IPS-NIHi7 (cell line): ENCODE measurements at regions not wholly inside any gene's neighbourhood (a gene's known extent, or its start where the extent isn't known, plus 50 kb on each side); places are given as distances from the start of the nearest gene placed in this dataset.

Source experiments
- DNase-seq: peaks from one replicate; pipeline ENCODE4 v3.0.0; 2012; ENCODE audit warnings: mixed read lengths; ENCODE audit errors: extremely low spot score

DNA sequence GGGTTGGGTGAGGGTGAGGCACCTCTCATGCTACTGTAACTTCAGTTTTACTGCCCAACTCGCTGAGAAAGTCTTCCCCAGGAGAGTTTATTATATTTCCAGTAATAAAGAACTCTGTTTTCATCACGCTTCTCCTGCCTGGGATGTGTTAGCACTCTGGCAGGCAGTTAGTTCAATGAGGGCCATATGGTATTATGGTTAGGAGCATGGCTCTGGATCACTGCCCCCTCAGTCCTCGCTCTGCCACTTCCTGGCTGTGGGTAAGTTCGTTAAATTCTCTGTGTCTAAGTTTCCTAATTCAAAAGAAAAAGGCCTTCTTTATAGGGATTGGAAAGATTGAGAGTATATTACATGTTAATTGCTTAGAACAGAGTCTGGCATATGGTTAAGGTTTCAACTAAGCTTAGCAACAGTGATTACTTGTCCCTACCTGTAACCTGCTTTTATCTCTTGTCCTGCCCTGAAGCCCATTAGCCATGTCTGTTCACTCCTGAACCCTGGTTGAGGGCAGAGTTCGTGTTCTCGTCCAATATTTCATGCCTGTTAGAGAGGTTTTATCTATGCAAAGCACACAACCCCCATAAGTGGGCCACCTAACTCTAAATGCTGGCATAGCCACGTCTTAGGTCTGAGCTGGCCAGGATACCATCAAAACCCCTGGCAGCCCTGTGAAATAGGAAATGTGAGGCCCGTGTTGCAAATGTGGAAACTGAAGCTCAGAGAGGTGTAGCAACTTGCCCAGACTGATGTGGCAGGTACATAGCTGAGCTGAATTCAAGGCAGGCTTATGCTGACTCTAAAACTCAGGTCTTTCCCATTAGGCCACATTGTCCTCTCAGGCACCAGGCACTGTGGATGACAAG, 342.5 kb upstream of the JARID2 start:
- DNase-seq, result no peak

DNA sequence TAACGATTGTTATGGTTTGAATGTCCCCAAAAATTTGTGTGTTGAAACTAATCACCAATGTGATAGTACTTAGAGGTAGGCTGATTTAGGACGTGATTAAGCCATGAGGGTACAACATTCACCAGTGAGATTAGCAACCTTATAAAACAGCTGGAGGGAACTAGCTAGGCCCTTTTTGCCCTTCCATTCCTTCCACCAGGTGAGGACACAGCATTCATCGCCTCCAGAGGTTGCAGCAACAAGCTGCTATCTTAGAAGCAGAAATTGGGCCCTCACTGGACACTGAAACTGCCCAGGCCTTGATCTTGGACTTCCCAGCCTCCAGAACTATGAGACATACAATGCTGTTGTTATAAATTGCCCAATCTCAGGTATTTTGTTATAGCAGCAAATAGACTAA, 340.7 kb upstream of the JARID2 start:
- DNase-seq, result no peak

DNA sequence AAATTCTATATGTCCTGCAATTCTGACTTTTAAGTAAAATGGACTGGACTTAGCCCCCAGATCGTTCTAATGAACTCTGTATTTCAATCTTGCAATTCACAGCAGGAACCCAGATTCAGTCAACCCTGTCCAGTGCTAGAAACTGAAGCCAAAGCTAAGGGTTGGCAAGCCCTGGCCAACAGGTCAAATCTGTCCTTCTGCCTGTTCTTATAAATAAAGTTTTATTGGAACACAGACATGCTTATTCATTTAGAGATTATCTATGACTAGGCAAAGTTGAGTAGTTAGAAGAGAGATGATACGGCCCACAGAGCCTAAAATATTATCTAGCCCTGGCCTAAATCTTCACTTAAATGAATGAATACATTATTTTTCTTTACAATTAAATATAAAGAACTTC, 339.2 kb upstream of the JARID2 start:
- no peak for DNase-seq

DNA sequence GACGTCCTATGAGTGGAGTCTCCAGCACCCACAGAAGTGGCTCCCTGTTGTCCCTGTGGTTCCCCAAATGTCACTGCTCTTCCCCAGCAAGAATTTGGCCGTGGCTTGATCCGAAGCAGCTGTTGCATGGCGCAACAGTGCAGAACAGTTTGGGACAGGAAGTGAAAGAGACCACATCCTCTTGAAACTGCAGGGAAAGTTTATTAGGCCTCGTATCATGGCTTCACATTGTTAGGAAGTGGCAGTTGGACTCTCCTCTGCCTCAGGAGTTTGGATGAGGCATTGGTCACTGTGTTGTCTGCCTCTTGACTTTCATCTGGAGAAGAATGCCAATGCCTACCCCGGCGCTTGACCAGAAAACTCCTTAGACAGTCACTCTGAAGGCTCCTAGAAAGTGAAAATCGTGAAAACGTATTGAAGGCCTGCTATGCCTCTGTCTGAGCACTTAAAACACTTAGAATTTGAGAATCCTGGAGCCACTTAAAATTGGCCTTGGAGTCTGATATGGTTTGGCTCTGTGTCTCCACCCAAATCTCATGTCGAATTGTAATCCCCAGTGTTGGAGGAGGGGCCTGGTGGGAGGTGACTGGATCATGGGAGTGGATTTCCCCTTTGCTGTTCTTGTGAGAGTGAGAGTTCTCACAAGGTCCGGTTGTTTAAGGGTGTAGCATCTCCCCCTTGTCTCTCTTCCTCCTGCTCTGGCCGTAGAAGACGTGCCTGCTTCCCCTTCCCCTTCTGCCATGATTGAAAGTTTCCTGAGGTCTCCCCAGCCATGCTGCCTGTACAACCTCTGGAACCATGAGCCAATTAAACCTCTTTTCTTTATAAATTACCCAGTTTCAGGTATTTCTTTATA, 334.9 kb upstream of the JARID2 start:
- no peak for DNase-seq

DNA sequence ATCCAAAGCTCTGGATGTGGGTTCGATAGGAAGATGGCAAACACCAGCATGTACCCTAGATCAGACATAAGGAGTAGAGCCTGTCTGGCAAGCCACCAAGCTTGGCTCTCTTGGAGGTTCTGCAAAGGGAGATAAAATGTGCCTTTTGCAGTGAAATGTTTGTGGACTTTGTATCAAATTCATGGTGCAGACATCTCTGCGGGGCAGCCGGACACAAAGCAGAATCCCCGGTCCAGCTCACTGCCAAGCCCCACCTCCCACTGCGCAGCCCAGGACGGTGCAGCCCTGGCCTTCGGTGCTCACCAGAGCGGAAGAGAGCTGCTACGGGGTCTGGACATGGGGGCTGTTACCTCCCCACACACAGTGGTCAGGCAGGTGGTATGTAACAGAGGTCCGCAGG, 333.6 kb upstream of the JARID2 start:
- DNase-seq, result no peak

DNA sequence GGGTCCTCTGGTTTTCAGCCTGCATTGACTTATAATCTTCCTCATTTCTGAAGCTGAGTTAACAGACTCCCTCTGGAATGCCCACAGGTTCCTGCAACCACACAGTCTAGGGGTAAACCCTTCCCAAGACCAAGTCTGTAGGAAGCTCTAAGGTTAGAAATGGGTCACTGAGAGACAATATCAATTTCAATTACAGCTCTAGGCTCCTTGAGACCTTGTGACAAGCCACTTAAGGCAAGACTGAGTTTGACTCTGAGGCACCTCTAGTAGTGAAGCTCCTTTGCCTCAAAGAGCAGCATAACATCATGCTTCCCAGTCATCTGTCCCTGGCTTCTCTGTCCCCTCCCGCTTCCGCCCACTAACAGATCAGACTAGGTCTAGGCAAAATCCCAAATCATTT, 333.2 kb upstream of the JARID2 start:
- no peak for DNase-seq

DNA sequence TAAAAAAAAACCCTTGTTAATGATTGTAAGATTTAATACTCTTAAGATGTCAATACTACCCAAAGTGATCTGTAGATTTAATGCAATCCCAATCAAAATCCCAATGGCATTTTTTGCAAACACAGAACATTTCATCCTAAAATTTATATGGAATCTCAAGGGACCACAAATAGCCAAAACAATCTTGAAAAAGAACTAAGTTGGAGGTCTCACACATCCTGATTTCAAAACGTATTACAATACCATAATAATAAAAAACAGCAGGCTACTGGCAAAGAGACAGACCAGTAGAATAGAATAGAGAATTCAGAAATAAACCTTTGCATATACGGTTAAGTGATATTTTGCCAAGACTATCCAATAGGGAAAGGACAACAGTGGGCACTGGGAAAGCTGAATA, 331.9 kb upstream of the JARID2 start:
- no peak for DNase-seq

DNA sequence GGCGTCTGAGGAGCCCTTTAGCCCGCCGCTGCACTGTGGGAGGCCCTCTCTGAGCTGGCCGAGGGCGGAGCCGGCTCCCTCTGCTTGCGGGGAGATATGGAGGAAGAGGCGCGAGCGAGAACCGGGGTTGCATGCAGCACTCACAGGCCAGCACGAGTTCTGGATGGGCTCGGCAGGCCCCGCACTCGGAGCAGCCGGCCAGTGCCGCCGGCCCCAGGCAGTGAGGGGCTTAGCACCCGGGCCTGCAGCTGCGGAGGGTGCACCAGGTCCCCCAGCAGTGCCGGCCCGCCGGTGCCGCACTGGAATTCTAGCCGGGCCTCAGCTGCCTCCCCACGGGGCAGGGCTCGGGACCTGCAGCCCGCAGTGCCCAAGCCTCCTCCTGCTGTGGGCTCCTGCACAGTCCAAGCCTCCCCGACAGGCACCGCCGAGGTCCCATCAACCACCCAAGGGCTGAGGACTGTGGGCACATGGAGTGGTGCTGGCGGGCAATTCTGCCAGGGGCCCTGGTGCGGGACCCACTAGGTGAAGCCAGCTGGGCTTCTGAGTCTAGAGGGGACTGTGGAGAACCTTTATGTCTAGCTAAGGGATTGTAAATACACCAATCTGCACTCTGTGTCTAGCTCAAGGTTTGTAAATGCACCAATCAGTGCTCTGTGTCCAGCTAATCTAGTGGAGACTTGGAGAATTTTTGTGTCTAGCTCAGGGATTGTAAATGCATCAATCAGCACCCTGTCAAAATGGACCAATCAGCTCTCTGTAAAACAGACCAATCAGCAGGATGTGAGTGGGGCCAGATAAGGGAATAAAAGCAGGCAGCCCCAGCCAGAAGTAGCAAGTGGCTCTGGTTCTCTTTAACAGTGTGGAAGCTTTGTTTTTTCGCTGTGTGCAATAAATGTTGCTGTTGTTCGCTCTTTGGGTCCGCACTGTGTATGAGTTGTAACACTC, 329.7 kb upstream of the JARID2 start:
- DNase-seq, result no peak

DNA sequence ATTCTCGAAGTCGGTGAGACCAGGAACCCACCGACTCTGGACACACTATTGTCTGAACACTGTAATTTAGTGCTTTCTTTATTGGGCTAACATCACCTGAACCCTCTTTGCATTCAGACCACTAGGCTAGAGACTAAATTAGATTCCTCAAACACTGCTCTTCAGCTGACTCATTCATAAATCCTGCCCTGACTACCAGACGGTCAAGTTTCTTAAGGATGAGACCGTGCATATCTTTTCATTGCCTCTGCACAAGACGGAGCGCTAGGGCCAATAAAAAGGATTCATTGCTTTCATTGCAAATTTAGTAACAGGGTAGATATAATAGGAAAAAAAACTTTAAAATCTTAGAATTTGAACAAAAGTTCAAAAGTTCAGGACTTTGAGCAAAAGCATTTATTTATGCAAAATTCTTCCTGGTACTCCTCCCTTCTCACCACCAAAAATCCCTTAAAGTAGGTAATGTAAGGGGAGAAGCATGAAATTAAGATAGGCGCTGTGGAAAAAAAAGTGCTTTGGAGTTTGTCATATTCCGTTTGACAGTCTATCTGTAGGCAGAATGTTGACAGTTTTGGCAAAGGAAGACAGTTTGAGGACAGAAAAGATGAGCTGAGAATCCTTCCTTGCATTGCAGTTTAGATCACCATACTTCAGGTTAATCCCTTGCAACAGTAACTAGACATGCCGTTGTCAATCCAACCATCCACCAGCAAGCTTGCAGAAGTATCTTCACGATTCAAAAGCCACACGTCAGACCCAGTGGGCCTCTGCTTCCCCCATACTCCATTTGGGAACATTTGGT, 328.6 kb upstream of the JARID2 start:
- no peak for DNase-seq

DNA sequence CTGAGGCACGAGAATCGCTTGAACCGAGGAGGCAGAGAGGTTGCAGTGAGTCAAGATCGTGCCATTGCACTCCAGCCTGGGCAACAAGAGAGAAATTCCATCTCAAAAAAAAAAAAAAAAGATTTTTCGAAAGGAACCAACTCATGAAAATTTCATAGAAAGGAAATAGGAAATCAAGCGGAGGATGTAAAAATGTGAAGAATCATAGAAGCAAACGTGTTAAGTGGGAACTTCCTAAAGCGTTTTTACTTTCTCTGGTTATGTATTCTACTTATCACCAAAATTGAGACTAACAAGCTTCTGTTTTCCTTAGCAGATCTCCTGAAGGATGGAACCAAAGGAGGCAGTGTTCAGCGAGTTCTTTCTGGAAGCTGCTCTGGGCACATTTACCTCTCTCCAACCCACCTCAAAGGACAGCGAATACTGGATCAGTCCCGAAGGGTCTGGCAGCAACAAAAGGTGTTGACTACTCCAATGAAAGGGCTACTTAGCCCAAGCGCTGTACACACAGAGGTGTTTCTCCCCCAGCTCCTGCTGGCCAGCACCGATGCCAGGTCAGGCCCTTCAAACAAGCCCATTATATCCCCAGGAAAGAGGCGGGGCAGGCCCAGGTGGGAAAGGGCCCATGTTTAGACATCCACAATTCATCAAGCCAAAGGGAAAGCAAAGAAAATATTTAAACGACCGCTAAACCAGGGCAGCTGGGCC, 327.5 kb upstream of the JARID2 start:
- DNase-seq, result no peak

DNA sequence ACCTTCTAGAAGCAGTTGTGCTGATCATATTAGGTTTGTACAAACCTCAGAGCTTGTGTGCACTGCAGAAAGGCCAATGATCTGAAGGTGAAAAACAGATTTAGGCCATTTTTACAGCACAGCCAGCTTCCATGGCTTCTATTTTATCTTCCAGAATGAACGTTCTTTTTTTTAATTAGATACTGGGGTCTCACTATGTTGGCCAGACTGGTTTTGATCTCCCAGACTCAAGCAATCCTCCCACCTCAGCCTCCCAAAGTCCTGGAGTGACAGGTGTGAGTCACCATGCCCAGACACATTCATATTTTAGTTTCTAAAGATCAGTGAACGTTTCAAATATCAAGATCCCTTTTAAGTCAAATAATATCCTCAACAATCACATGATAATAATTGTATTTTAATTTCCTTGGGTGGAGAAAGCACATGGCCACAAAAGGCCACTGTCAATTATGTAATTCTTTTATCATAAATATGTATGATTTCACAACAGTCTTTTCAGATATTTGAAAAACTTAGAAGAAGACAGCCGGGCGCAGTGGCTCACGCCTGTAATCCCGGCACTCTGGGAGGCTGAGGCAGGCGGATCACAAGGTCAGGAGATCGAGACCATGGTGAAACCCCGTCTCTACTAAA, 326.7 kb upstream of the JARID2 start:
- DNase-seq, result no peak

DNA sequence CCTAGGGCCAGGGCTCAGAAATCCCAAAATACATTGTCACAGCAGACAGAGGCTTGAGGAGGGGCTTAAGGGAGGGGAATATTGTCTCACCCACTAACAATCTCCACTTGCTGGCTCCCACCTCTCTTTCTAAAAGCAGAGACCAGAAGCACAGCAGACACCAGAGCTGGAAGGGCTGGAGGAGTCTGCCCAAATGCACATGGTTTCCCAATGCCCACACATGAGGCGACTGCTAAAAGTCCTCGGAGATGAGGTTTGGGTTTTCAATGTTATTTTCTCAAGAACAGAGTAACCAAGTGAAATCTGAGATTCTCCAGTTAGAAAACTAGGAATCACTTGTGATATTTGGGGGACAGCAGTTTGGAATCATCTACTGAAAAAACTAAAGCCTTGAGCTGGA, 325.6 kb upstream of the JARID2 start:
- DNase-seq, result no peak

DNA sequence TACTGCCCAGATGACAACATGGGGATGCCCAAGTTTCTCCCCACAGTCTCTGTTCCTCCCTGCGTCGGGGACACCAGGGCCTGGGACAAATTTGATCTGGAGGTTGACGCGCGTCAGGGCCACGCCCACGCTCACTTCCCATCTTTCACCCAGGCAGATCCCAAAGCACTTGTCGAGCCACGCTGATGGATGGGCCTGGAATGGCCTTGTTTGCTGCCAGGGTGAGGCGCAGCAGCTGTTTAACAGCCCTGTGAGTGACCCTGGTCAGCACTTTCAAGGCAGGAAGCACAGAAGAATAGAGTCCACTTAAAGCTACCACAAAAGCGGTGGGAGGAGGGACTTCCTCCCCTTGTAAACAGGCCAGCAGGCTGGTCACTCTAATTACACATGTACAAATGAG, 324.7 kb upstream of the JARID2 start:
- no peak for DNase-seq

DNA sequence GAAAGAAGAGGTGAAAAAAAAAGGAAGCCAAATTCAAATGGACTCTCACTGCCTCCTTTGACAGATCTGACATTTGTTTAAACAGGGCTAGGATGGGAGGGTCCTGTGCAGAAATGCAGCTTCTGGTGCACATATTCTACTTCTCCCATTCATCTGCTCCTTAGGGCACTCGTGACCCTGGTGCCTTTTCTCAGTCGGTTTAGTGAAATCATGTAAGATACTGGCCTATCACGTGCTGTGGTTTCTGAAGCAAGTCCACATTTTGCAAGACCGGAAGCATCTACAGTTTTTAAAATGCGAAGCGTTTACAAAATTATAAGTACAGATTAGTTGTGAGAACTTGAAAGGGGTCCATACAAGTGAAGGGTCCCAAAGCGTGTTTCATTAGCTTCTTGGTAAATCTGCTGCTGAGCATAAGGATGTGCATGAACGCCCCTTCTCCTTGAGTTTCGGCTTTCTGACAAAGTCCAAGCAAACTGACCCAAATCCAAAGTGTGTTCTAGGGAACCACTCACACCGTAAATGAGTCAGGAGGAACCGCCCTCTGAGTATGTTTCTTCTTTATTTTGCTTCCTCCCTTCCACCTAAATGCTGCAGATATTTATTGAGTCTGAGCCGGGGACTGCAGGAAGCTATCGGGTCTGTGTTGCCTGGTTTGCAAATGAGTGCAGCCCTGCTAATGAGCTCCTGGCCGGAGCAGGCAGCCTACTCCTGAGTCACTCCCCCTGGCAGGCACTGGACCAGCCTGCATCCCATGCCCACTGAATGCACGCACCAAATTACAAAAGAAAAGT, 323.8 kb upstream of the JARID2 start:
- DNase-seq, result peak; percentile 62

DNA sequence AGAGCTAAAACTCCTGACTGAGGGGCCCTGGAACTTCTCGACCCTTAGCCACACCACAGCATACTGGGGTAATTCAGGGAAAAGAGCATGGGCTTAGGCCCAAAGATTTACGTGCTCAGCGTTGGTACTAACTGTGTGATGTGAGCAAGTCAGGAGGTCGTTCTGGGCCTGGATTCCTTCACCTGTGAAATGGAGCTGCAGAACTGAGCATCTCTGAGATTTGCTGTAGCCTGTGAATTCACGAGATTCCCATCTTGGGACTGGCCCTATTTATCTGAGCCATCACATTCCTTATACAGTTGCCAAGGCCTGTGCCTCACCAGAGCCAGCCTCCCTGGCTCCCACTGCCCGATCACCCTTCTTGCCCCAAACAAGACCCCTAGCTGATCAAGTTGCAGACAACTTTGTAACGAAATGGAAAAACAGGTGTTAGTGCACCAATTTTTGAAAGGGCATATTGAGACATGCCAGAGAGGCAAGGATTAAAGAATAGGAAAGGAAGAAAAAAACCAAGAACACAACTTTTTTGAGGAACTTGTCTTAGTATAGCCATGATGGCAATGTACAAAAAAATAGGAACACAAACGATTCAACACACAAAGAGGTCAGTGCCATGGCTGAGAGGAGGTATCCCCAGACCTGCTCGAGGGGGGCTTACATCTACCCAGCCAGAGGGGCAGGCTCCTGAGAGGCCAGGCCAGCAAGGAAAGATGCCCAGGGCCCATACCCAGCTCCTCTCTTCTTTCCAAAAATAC, 323.0 kb upstream of the JARID2 start:
- DNase-seq, result no peak

DNA sequence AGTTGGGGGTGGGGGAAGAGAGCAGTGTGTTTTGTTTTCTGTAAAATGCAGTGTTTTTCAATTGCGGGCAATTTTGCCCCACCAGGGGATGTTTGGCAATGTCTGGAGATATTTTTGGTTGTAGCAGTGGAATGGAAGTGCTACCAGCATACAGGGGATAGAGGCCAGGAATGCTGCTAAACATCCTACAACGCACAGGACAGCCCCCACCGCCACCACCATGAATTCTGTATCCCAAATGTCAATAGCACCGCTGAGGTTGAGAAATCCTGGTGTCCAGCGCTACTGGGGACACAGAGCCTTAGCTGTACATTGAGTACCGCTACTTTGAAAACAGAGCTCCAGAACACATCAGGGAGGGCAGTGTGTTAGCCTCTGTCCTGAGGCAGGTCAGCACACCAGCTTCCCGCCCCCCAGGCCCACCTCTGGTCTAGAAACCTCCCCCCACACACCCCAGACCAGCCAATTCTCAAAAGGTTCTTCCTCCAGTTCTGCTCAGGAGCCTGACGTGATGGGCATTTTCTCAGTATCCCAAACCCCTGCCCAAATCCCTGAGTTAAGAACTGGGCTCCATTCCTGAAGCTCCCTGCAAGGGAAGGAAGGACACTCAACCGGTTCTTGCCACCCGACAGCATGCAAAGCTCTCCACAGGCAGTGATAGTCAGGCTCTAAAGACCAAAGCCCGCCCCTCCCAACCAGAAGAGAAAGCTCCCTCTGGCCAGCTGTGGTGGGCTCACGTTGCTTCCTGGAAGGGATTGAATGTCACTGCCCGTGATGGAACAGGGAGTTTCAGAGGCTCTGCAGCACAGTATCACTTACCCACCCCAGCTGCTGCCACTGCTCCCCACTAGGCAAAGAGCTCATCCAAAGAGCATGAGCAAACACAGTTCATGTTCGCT, 321.5 kb upstream of the JARID2 start:
- peak; percentile 82 for DNase-seq

DNA sequence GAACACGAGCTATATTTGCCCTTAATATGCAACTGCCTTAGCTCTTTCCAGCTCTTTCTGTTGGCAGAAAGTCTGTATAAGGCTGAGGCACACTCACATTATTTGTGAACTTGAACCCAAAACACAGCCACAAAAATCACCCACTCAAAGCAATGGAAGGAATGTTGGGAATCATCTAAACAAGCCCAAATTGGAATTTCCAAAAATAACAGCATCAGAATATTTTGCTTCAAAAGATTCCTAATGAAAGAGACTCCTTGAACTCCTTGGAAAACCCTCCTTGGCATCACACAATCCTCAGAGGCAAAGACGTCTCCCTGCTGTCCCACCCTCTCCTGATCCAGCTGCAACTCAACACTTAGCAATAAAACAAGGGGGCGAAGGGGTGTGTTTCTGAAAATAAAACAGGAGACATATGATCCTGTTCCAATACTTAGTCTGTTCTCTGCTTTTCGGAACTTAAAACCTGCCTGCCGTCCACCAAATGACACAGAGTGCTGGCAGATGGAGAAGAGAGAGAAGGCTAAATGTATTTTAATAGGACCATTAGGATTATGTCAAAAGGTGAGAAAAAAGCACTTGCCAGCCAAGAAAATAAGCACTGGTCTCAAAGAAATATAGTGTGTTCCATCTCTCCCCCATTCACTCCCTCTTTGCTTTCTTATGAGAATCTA, 320.7 kb upstream of the JARID2 start:
- DNase-seq, result no peak
